Lung (tissue), 11 donors: ENCODE measurements at regions not wholly inside any gene's neighbourhood (a gene's known extent, or its start where the extent isn't known, plus 50 kb on each side); places are given as distances from the start of the nearest gene placed in this dataset.

ENCODE experiments used
- ATAC-seq: fragments of 200-7000 bp; cut with Tn5 transposase; one replicate; pipeline ENCODE4 v1.9.1; 2020; ENCODE audit warnings: moderate number of reproducible peaks; ENCODE audit not compliant: insufficient read depth, low FRiP score
- DNase-seq, 3 donors: peaks; one replicate each; pipeline ENCODE4 v3.0.0-alpha.2; 2013 to 2017
- H3K27ac ChIP-seq, 2 donors: one replicate each; pipeline ENCODE4 v1.5.1; 2013; ENCODE audit warnings: mild to moderate bottlenecking in 2 of 2, moderate library complexity in 2 of 2, control low read depth in 1 of 2, inconsistent platforms in 1 of 2, low read depth in 1 of 2, low read length in 1 of 2
- H3K27me3 ChIP-seq, 3 donors: one replicate each; pipeline ENCODE4 v1.5.1; 2013; ENCODE audit warnings: low read length in 2 of 3; ENCODE audit not compliant: control insufficient read depth in 3 of 3, insufficient read depth in 3 of 3
- H3K36me3 ChIP-seq, 4 donors: one replicate each; pipeline ENCODE4 v1.5.1; 2013; ENCODE audit warnings: low read length in 4 of 4, mild to moderate bottlenecking in 1 of 4, moderate library complexity in 1 of 4; ENCODE audit not compliant: control insufficient read depth in 4 of 4, insufficient read depth in 4 of 4
- H3K4me1 ChIP-seq, 5 donors: one replicate each; pipeline ENCODE4 v1.5.1; 2013; ENCODE audit warnings: low read length in 5 of 5, mild to moderate bottlenecking in 2 of 5, moderate library complexity in 1 of 5; ENCODE audit not compliant: control insufficient read depth in 5 of 5, insufficient read depth in 5 of 5
- H3K4me3 ChIP-seq: one replicate; pipeline ENCODE4 v1.5.1; 2013; ENCODE audit warnings: mild to moderate bottlenecking, control low read depth, moderate library complexity
- H3K9ac ChIP-seq, 2 donors: one replicate each; pipeline ENCODE4 v1.5.1; 2013; ENCODE audit warnings: low read length in 2 of 2, control low read depth in 1 of 2; ENCODE audit not compliant: insufficient read depth in 1 of 2
- H3K9me3 ChIP-seq, 4 donors: one replicate each; pipeline ENCODE4 v1.5.1; 2013; ENCODE audit warnings: low read length in 3 of 4, mild to moderate bottlenecking in 1 of 4, moderate library complexity in 1 of 4; ENCODE audit not compliant: control insufficient read depth in 4 of 4, insufficient read depth in 3 of 4
- WGBS, 2 donors: extraction: QIAGEN DNeasy Blood & Tissue Kit; methylation state at CpG; one replicate each; pipeline ENCODE4 v1.1.7; 2013; 5-methylcytosine and 5-hydroxymethylcytosine counted together
- TF ChIP-seq, protein P1 (sequence below): IDR thresholded peaks from 2 replicates; pipeline ENCODE4 v1.5.1; 2012; ENCODE audit warnings: mild to moderate bottlenecking; ENCODE audit errors: control extremely low read depth, extremely low read depth
- donor health status: control.
- donor health status: control.
- donor health status: Bipolar disorder and iron deficiency.
- donor health status: healthy.
- donor health status: DM: yes; HTN: yes; CAD: no.

DNA sequence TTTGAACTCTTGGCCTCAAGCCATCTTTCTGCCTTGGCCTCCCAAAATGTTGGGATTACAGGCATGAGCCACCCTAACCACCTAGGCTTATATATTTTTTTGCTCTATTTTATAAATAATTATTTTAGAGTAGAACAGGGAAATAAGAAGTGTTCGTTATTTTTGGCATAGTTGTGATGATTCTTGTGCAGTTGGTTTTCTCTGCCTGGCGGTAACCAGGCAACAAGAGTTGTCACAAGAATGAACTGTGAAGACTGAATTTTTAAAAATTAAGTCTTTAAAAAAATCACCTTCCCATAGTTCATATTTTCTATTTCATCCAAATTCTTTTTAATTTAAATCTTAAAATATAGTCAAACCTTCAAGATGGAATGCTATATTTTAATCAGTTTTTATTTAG lies 310.2 kb downstream of the ARL6IP6 start:
- ATAC-seq (no peak), DNase-seq (no peak)
- Histone ChIP-seq H3K27ac (no peak overlapping the region), H3K27me3 (no peaks in the 10 kb centered on the region), H3K36me3 (no peaks in the 10 kb centered on the region), H3K9ac (no peak overlapping the region), H3K9me3 (peaks cover 0 to 3% (median 1%) of the 10 kb centered on the region in 4 donors), H3K4me3 (no peak overlapping the region), H3K4me1 (no peaks in the 10 kb centered on the region)
- TF ChIP-seq, protein P1, sequence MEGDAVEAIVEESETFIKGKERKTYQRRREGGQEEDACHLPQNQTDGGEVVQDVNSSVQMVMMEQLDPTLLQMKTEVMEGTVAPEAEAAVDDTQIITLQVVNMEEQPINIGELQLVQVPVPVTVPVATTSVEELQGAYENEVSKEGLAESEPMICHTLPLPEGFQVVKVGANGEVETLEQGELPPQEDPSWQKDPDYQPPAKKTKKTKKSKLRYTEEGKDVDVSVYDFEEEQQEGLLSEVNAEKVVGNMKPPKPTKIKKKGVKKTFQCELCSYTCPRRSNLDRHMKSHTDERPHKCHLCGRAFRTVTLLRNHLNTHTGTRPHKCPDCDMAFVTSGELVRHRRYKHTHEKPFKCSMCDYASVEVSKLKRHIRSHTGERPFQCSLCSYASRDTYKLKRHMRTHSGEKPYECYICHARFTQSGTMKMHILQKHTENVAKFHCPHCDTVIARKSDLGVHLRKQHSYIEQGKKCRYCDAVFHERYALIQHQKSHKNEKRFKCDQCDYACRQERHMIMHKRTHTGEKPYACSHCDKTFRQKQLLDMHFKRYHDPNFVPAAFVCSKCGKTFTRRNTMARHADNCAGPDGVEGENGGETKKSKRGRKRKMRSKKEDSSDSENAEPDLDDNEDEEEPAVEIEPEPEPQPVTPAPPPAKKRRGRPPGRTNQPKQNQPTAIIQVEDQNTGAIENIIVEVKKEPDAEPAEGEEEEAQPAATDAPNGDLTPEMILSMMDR: no peak
- 90 to 92% methylated on average over 2 of the region's 2 CpGs for WGBS, 2 donors

- Histone ChIP-seq H3K9me3 (no peaks in the 10 kb centered on the region), H3K9ac (no peak overlapping the region), H3K4me3 (no peak overlapping the region), H3K36me3 (no peaks in the 10 kb centered on the region), H3K4me1 (no peaks in the 10 kb centered on the region), H3K27me3 (no peaks in the 10 kb centered on the region), H3K27ac (no peak overlapping the region)
- 66 to 68% methylated on average over 1 of the region's 1 CpG for WGBS, 2 donors
- ATAC-seq (no peak), DNase-seq (no peak)
- TF ChIP-seq, protein P1: no peak
Observed at GRCh38 chr2:153027533-153027932, 309.1 kb downstream of the ARL6IP6 start.

DNA sequence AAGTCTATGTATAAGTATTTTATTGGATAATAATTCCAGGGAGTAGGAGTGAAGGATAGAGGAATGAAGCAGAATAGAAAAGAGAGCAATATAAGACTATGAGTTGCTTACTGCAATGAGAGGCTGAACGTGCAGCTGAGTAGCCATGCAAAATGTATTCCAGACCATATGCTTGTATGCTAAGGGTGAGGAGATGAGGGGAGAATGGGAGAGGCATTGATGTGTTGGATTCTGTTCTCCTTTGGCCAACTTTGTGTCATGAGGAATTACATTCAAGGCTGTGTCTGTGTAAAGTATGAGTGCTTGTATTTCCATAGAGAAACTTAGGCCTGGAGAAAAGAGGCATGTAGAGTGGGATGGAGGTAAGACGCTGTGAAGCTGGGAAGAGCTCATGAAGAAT lies 301.8 kb downstream of the ARL6IP6 start:
- DNase-seq (no peak), ATAC-seq (no peak)
- H3K4me3 ChIP-seq: no peak overlapping the region
- no peaks in the 10 kb centered on the region for H3K27me3 ChIP-seq
- H3K4me1 ChIP-seq: no peaks in the 10 kb centered on the region
- WGBS, 2 donors: 88 to 91% methylated on average over 2 of the region's 2 CpGs
- no peaks in the 10 kb centered on the region for H3K36me3 ChIP-seq
- no peak overlapping the region for H3K27ac ChIP-seq
- H3K9ac ChIP-seq: no peak overlapping the region
- H3K9me3 ChIP-seq: peaks cover 0 to 7% (median 5%) of the 10 kb centered on the region in 4 donors
- TF ChIP-seq, protein P1: no peak

DNA sequence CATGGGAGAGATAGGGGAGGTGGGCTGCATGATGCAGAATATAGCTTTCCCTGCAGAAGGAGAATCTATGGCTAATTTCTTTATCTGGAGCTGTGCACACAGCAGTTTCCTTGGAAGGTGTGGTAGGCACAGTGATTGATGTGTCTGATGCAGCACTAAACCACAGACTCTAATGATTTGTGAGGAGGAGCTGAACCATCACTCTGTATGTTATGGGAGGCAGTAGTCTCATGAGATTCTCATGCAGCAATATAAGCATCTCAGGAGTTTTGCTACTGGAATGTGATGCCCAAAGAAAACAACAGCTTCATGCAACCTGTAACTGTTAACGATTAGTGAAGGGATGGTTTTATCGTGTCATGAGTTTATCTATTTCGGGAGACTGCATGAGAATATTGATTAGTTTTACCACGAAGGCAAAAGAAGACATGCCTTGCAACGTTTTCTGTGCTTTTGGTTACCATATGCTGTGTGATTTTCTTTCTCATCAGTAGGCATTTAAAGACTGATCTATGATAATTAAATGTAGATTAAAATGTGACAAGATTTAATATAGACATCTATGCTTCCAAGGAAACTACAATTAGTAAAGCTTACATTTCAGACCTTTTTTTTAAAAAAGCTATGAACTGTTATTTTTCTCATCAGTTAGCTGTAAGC lies 286.8 kb downstream of the ARL6IP6 start:
- H3K27me3 ChIP-seq: no peaks in the 10 kb centered on the region
- 73 to 83% methylated on average over 5 of the region's 5 CpGs for WGBS, 2 donors
- no peaks in the 10 kb centered on the region for H3K36me3 ChIP-seq
- no peaks in the 10 kb centered on the region for H3K4me1 ChIP-seq
- TF ChIP-seq, protein P1: no peak
- ATAC-seq (no peak), DNase-seq (no peak)
- no peak overlapping the region for H3K9ac ChIP-seq
- H3K4me3 ChIP-seq: no peak overlapping the region
- H3K9me3 ChIP-seq: no peaks in the 10 kb centered on the region
- H3K27ac ChIP-seq: no peak overlapping the region
